ENCODE measurements at regions not wholly inside any gene's neighbourhood (a gene's known extent, or its start where the extent isn't known, plus 50 kb on each side); places are given as distances from the start of the nearest gene placed in this dataset.
"Not testable (repeated sequence)": the region's sequence is repeated elsewhere in the genome, so short reads cannot be mapped to it uniquely, and the experiment has no call there.

GRCh38 chr12:14239350-14239934 lies 126.0 kb upstream of the ATF7IP start:
- Histone ChIP-seq H3K27me3 (no peaks in the 10 kb centered on the region), H3K4me3 (no peak overlapping the region), H3K9me3 (no peaks in the 10 kb centered on the region), H3K9ac (ENCODE audit: low read depth in 2 of 2, low read length in 2 of 2) (peak overlapping the region in 1 of 2 donors; percentile 1), H3K36me3 (no peaks in the 10 kb centered on the region), H3K4me1 (no peaks in the 10 kb centered on the region), H3K27ac (peak overlapping the region; percentile 21)
- DNase-seq = peak; percentile 52
- no peak for TF ChIP-seq CTCF (IDR thresholded peaks at IDR 0.05)
- intact Hi-C loops (cut with DNase I) = loop anchor here (10.0 kb wide), 1 partner anchor 425 kb away; no protein-coding TSS in a partner anchor

- H3K36me3 ChIP-seq = no peaks in the 10 kb centered on the region
- H3K4me1 ChIP-seq = no peaks in the 10 kb centered on the region
- peak overlapping the region in 1 of 2 donors; percentile 63 for H3K9ac ChIP-seq (ENCODE audit: low read depth in 2 of 2, low read length in 2 of 2)
- H3K27ac ChIP-seq = peak overlapping the region; percentile 21
- H3K27me3 ChIP-seq = no peaks in the 10 kb centered on the region
- TF ChIP-seq CTCF (IDR thresholded peaks at IDR 0.05) = no peak
- H3K9me3 ChIP-seq = no peaks in the 10 kb centered on the region
- DNase-seq = peak; percentile 81
- intact Hi-C loops (cut with DNase I) = loop anchor here (5.0 to 10.0 kb wide), 2 partner anchors 182 to 425 kb away; no protein-coding TSS in a partner anchor
- peak overlapping the region; percentile 5 for H3K4me3 ChIP-seq
These were observed 125.3 kb upstream of the ATF7IP start for GRCh38 chr12:14239935-14240872.

GRCh38 chr12:14240873-14241220 lies 124.6 kb upstream of the ATF7IP start:
- H3K27ac ChIP-seq = peak overlapping the region; percentile 21
- H3K9ac ChIP-seq (ENCODE audit: low read depth in 2 of 2, low read length in 2 of 2) = no peak overlapping the region
- H3K36me3 ChIP-seq = no peaks in the 10 kb centered on the region
- TF ChIP-seq CTCF (IDR thresholded peaks at IDR 0.05) = no peak
- no peaks in the 10 kb centered on the region for H3K9me3 ChIP-seq
- DNase-seq = no peak
- no peak overlapping the region for H3K4me3 ChIP-seq
- no peaks in the 10 kb centered on the region for H3K4me1 ChIP-seq
- intact Hi-C loops (cut with DNase I) = loop anchor here (5.0 kb wide), 1 partner anchor 181 kb away; no protein-coding TSS in a partner anchor
- no peaks in the 10 kb centered on the region for H3K27me3 ChIP-seq

- not testable (repeated sequence) for H3K4me1 ChIP-seq; H3K9ac ChIP-seq (ENCODE audit: low read depth in 2 of 2, low read length in 2 of 2)
- intact Hi-C loops (cut with DNase I) = loop anchor here (5.0 kb wide), 1 partner anchor 179 kb away; no protein-coding TSS in a partner anchor
These were observed 122.7 kb upstream of the ATF7IP start for GRCh38 chr12:14242825-14243224.

GRCh38 chr12:14243941-14244340 lies 121.5 kb upstream of the ATF7IP start:
- no peaks in the 10 kb centered on the region for H3K9me3 ChIP-seq
- H3K9ac ChIP-seq (ENCODE audit: low read depth in 2 of 2, low read length in 2 of 2) = no peak overlapping the region
- H3K4me1 ChIP-seq = no peaks in the 10 kb centered on the region
- H3K27me3 ChIP-seq = no peaks in the 10 kb centered on the region
- intact Hi-C loops (cut with DNase I) = loop anchor here (5.0 kb wide), 1 partner anchor 178 kb away; no protein-coding TSS in a partner anchor
- DNase-seq = no peak
- H3K4me3 ChIP-seq = no peak overlapping the region
- H3K27ac ChIP-seq = no peak overlapping the region
- no peak for TF ChIP-seq CTCF (IDR thresholded peaks at IDR 0.05)
- no peaks in the 10 kb centered on the region for H3K36me3 ChIP-seq

More at GRCh38 chr12:14242825-14243224, 122.7 kb upstream of the ATF7IP start:
- not testable (repeated sequence) for H3K27ac ChIP-seq, H3K4me3 ChIP-seq, H3K9me3 ChIP-seq, H3K27me3 ChIP-seq, H3K36me3 ChIP-seq, DNase-seq
